ENCODE measurements at regions not wholly inside any gene's neighbourhood (a gene's known extent, or its start where the extent isn't known, plus 50 kb on each side); places are given as distances from the start of the nearest gene placed in this dataset.

- WGBS (ENCODE audit: insufficient coverage, low coverage, missing lambda C conversion rate) = 66% methylated on average over 4 of the region's 4 CpGs
- no peak overlapping the region for H2AFZ ChIP-seq (ENCODE audit: low read depth, low read length)
Observed at GRCh38 chr2:62369541-62370202, 136.3 kb downstream of the TMEM17 start.

More at GRCh38 chr2:62369541-62370202, 136.3 kb downstream of the TMEM17 start:
- Histone ChIP-seq H4K20me1 (replicated peaks; ENCODE audit: control insufficient read depth, insufficient read depth, low read length) (no peaks in the 10 kb centered on the region), H3K27me3 (ENCODE audit: control insufficient read depth in 2 of 2, insufficient read depth in 2 of 2, low read length in 2 of 2) (no peaks in the 10 kb centered on the region), H3K4me2 (ENCODE audit: insufficient read depth, low read length) (no peak overlapping the region), H3K4me3 (no peak overlapping the region), H3K9me3 (replicated peaks; ENCODE audit: control insufficient read depth, insufficient read depth, low read depth, low read length) (peaks cover 5% of the 10 kb centered on the region; the same call in 1 of the 2 replicates), H3K27ac (ENCODE audit: extremely low read depth, low read depth, low read length) (no peak overlapping the region), H3K9me1 (ENCODE audit: control insufficient read depth, insufficient read depth, low read length) (no peaks in the 10 kb centered on the region), H3K4me1 (replicated peaks in 1 of 2; ENCODE audit: control insufficient read depth in 2 of 2, insufficient read depth in 2 of 2, low read length in 2 of 2) (peaks cover 0 to 3% of the 10 kb centered on the region in 2 experiments; a peak in 2 of 5 replicates), H3K9ac (ENCODE audit: insufficient read depth in 1 of 2, low read depth in 2 of 2, low read length in 2 of 2) (no peak overlapping the region), H3K36me3 (ENCODE audit: control insufficient read depth, insufficient read depth, low read length) (no peaks in the 10 kb centered on the region; the same call in 2 of the 3 replicates), H3K79me2 (ENCODE audit: control insufficient read depth, insufficient read depth, low read length) (no peaks in the 10 kb centered on the region)
- intact Hi-C loops (cut with micrococcal nuclease) (no loop called here), in situ Hi-C loops (cut with MboI) (no loop called here)
- BruUV-seq (replicated peaks) = no TSS peak
- CTCF ChIA-PET (ENCODE audit: low intra/inter-chr PET ratio) = no interaction called here
- FAIRE-seq (no peak), DNase-seq (ENCODE audit: extremely low read depth in 1 of 4, low spot score in 3 of 4) (no peak), ATAC-seq (no peak)
- no peak for TF ChIP-seq FOXA1 (IDR thresholded peaks at IDR 0.05; ENCODE audit: borderline replicate concordance)
- 0 out of 2 replicates have a peak, but pooled peaks have one; percentile 23 for TF ChIP-seq CBFA2T3 (IDR thresholded peaks at IDR 0.05)
- 0 out of 2 replicates have a peak, but pooled peaks have one; percentile 17 for TF ChIP-seq HMBOX1 (IDR thresholded peaks at IDR 0.05)
- peak; percentile 33; the same call in 1 of the 2 replicates for TF ChIP-seq CBFA2T2 (conservative IDR thresholded peaks at IDR 0.05)
- POLR2A ChIA-PET = interaction anchor here (1.0 kb wide), 1 partner anchor 241 kb away, joined by 3 read pairs; no protein-coding TSS in a partner anchor
